Suprapubic skin (tissue), 4 donors: ENCODE measurements at regions not wholly inside any gene's neighbourhood (a gene's known extent, or its start where the extent isn't known, plus 50 kb on each side); places are given as distances from the start of the nearest gene placed in this dataset.

ENCODE experiments used
- CTCF ChIP-seq, 2 donors: fragments of 200-600 bp in 1 of 2; fragments of 450-650 bp in 1 of 2; sonication (generic) in 1 of 2; IDR thresholded peaks; one replicate each; pipeline ENCODE4 v1.5.1; 2016 to 2019; ENCODE audit warnings: antibody characterized with exemption in 2 of 2, mild to moderate bottlenecking in 1 of 2, moderate library complexity in 1 of 2
- EP300 ChIP-seq: sonication (generic); formaldehyde crosslinking; IDR thresholded peaks from one replicate; pipeline ENCODE4 v1.6.1; 2017; ENCODE audit warnings: antibody characterized with exemption
- POLR2A ChIP-seq, 2 donors: fragments of 450-650 bp; IDR thresholded peaks; one replicate each; pipeline ENCODE4 v1.6.1; 2017; ENCODE audit warnings: antibody characterized with exemption in 2 of 2, mild to moderate bottlenecking in 2 of 2, moderate library complexity in 2 of 2
- POLR2AphosphoS5 ChIP-seq, 3 donors: sonication (generic); formaldehyde crosslinking; IDR thresholded peaks; one replicate each; pipeline ENCODE4 v1.6.1; 2017; ENCODE audit warnings: antibody characterized with exemption in 3 of 3

GRCh38 chr12:98344046-98344930 is 171.1 kb upstream of the TMPO start:
- TF ChIP-seq POLR2A (IDR thresholded peaks at IDR 0.05), result no peak
- TF ChIP-seq EP300, result no peak
- no peak for TF ChIP-seq CTCF (IDR thresholded peaks at IDR 0.05)
- no peak for TF ChIP-seq POLR2AphosphoS5 (IDR thresholded peaks at IDR 0.05)
